ENCODE measurements at regions not wholly inside any gene's neighbourhood (a gene's known extent, or its start where the extent isn't known, plus 50 kb on each side); places are given as distances from the start of the nearest gene placed in this dataset.

DNA sequence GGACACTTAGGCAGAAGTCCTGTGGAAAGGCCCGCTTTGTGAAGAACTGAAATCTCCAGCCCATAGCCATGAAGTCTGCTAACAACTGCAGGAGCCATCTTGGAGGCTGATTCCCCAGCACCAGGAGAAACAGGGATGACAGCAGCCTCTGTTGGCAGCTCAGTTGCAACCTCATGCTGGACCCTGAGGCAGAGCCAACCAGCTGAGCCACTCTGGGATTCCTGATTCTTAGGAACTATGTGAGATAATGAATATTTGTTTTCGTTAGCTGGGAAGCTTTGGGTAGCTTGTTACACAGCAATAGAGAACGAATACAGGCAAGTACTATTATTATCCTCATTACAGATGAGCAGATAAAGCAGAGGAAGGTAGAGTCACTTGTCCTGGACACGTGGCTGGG lies 210.5 kb upstream of the ANKH start:
- no peak for TF ChIP-seq YY1 (IDR thresholded peaks at IDR 0.05; ENCODE audit: low read depth)
- TF ChIP-seq NFIC (IDR thresholded peaks at IDR 0.05; ENCODE audit: borderline replicate concordance) = no peak
- no peak for TF ChIP-seq TAF1 (IDR thresholded peaks at IDR 0.05; ENCODE audit: borderline replicate concordance, low read depth, low read length)
- TF ChIP-seq MEF2A (IDR thresholded peaks at IDR 0.05; ENCODE audit: borderline replicate concordance, low read depth) = no peak
- TF ChIP-seq, protein P1, sequence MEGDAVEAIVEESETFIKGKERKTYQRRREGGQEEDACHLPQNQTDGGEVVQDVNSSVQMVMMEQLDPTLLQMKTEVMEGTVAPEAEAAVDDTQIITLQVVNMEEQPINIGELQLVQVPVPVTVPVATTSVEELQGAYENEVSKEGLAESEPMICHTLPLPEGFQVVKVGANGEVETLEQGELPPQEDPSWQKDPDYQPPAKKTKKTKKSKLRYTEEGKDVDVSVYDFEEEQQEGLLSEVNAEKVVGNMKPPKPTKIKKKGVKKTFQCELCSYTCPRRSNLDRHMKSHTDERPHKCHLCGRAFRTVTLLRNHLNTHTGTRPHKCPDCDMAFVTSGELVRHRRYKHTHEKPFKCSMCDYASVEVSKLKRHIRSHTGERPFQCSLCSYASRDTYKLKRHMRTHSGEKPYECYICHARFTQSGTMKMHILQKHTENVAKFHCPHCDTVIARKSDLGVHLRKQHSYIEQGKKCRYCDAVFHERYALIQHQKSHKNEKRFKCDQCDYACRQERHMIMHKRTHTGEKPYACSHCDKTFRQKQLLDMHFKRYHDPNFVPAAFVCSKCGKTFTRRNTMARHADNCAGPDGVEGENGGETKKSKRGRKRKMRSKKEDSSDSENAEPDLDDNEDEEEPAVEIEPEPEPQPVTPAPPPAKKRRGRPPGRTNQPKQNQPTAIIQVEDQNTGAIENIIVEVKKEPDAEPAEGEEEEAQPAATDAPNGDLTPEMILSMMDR (IDR thresholded peaks at IDR 0.05) = no peak
- TF ChIP-seq GABPA (IDR thresholded peaks at IDR 0.05; ENCODE audit: low read depth) = no peak
- TF ChIP-seq, protein P2, sequence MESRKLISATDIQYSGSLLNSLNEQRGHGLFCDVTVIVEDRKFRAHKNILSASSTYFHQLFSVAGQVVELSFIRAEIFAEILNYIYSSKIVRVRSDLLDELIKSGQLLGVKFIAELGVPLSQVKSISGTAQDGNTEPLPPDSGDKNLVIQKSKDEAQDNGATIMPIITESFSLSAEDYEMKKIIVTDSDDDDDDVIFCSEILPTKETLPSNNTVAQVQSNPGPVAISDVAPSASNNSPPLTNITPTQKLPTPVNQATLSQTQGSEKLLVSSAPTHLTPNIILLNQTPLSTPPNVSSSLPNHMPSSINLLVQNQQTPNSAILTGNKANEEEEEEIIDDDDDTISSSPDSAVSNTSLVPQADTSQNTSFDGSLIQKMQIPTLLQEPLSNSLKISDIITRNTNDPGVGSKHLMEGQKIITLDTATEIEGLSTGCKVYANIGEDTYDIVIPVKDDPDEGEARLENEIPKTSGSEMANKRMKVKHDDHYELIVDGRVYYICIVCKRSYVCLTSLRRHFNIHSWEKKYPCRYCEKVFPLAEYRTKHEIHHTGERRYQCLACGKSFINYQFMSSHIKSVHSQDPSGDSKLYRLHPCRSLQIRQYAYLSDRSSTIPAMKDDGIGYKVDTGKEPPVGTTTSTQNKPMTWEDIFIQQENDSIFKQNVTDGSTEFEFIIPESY (IDR thresholded peaks at IDR 0.05; ENCODE audit: borderline replicate concordance, low read depth) = no peak
- no peak for TF ChIP-seq JUND (IDR thresholded peaks at IDR 0.05)
- TF ChIP-seq, protein P3, sequence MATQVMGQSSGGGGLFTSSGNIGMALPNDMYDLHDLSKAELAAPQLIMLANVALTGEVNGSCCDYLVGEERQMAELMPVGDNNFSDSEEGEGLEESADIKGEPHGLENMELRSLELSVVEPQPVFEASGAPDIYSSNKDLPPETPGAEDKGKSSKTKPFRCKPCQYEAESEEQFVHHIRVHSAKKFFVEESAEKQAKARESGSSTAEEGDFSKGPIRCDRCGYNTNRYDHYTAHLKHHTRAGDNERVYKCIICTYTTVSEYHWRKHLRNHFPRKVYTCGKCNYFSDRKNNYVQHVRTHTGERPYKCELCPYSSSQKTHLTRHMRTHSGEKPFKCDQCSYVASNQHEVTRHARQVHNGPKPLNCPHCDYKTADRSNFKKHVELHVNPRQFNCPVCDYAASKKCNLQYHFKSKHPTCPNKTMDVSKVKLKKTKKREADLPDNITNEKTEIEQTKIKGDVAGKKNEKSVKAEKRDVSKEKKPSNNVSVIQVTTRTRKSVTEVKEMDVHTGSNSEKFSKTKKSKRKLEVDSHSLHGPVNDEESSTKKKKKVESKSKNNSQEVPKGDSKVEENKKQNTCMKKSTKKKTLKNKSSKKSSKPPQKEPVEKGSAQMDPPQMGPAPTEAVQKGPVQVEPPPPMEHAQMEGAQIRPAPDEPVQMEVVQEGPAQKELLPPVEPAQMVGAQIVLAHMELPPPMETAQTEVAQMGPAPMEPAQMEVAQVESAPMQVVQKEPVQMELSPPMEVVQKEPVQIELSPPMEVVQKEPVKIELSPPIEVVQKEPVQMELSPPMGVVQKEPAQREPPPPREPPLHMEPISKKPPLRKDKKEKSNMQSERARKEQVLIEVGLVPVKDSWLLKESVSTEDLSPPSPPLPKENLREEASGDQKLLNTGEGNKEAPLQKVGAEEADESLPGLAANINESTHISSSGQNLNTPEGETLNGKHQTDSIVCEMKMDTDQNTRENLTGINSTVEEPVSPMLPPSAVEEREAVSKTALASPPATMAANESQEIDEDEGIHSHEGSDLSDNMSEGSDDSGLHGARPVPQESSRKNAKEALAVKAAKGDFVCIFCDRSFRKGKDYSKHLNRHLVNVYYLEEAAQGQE (IDR thresholded peaks at IDR 0.05; ENCODE audit: low read depth, low read length) = no peak
- no peak for TF ChIP-seq SMC3 (IDR thresholded peaks at IDR 0.05; ENCODE audit: low read depth, low read length)
- no peak for TF ChIP-seq MXI1 (IDR thresholded peaks at IDR 0.05; ENCODE audit: low read depth, low read length)
- TF ChIP-seq EZH2phosphoT487 (IDR thresholded peaks at IDR 0.05; ENCODE audit: borderline replicate concordance, low read depth) = no peak
- no peak for TF ChIP-seq GATA2 (CRISPR knock-in tag; IDR thresholded peaks at IDR 0.05)

All from SK-N-SH (cell line).